HG03066 (cell line): ENCODE measurements at regions not wholly inside any gene's neighbourhood (a gene's known extent, or its start where the extent isn't known, plus 50 kb on each side); places are given as distances from the start of the nearest gene placed in this dataset.
A peak's percentile ranks its signal among the peaks of the same experiment; 100 is the strongest.

Source experiments
- ATAC-seq: cut with Tn5 transposase; IDR thresholded peaks from one replicate; pipeline ENCODE4 v1.9.1; 2021; ENCODE audit warnings: low read depth; ENCODE audit not compliant: unreplicated experiment

- ATAC-seq, result no peak
These were observed 108.0 kb upstream of the TBC1D5 start for GRCh38 chr3:17850448-17850847.

- no peak for ATAC-seq
These were observed 105.7 kb upstream of the TBC1D5 start for GRCh38 chr3:17848102-17848501.

- no peak for ATAC-seq
These were observed 104.7 kb upstream of the TBC1D5 start for GRCh38 chr3:17847156-17847555.

GRCh38 chr3:17846466-17846865 is 104.0 kb upstream of the TBC1D5 start:
- ATAC-seq, result no peak

GRCh38 chr3:17845026-17845812 is 102.8 kb upstream of the TBC1D5 start:
- no peak for ATAC-seq

- ATAC-seq, result no peak
These were observed 101.8 kb upstream of the TBC1D5 start for GRCh38 chr3:17844236-17844635.

GRCh38 chr3:17841190-17841828 is 98.9 kb upstream of the TBC1D5 start:
- ATAC-seq, result peak; percentile 92

GRCh38 chr3:17840651-17841050 is 98.2 kb upstream of the TBC1D5 start:
- ATAC-seq, result no peak

- no peak for ATAC-seq
These were observed 97.7 kb upstream of the TBC1D5 start for GRCh38 chr3:17840126-17840525.

GRCh38 chr3:17836919-17837318 is 94.5 kb upstream of the TBC1D5 start:
- ATAC-seq, result no peak

- ATAC-seq, result no peak
These were observed 93.7 kb upstream of the TBC1D5 start for GRCh38 chr3:17836092-17836491.

GRCh38 chr3:17833786-17834559 is 91.5 kb upstream of the TBC1D5 start:
- ATAC-seq, result no peak

- no peak for ATAC-seq
These were observed 89.6 kb upstream of the TBC1D5 start for GRCh38 chr3:17832016-17832415.

- ATAC-seq, result no peak
These were observed 88.9 kb upstream of the TBC1D5 start for GRCh38 chr3:17831366-17831765.

- ATAC-seq, result no peak
These were observed 88.4 kb upstream of the TBC1D5 start for GRCh38 chr3:17830788-17831187.

GRCh38 chr3:17828388-17828787 is 86.0 kb upstream of the TBC1D5 start:
- no peak for ATAC-seq

- ATAC-seq, result no peak
These were observed 82.9 kb upstream of the TBC1D5 start for GRCh38 chr3:17825298-17825697.

- ATAC-seq, result no peak
These were observed 81.4 kb upstream of the TBC1D5 start for GRCh38 chr3:17823816-17824215.

- ATAC-seq, result no peak
These were observed 80.6 kb upstream of the TBC1D5 start for GRCh38 chr3:17823036-17823435.

GRCh38 chr3:17820704-17821103 is 78.3 kb upstream of the TBC1D5 start:
- no peak for ATAC-seq

GRCh38 chr3:17820275-17820674 is 77.8 kb upstream of the TBC1D5 start:
- ATAC-seq, result no peak
